K562 (cell line): ENCODE measurements at regions not wholly inside any gene's neighbourhood (a gene's known extent, or its start where the extent isn't known, plus 50 kb on each side); places are given as distances from the start of the nearest gene placed in this dataset.

ENCODE experiments used
- ELF2 ChIP-seq: fragments of 250-450 bp; sonication (Bioruptor Pico); IDR thresholded peaks from 2 replicates; pipeline ENCODE4 v1.5.0; 2021; ENCODE audit warnings: mild to moderate bottlenecking
- ERF ChIP-seq: fragments of 450-650 bp; formaldehyde crosslinking; IDR thresholded peaks from 2 replicates; pipeline ENCODE4 v1.4.0; 2020; ENCODE audit warnings: mild to moderate bottlenecking, mixed read lengths
- HDAC3 ChIP-seq: fragments of 450-650 bp; IDR thresholded peaks from 2 replicates; pipeline ENCODE4 v1.6.1; 2018; ENCODE audit warnings: borderline replicate concordance, mild to moderate bottlenecking, moderate library complexity; ENCODE audit not compliant: partially characterized antibody
- NCOR1 ChIP-seq: fragments of 450-650 bp; IDR thresholded peaks from 2 replicates; pipeline ENCODE4 v1.6.1; 2016; ENCODE audit warnings: mild to moderate bottlenecking, moderate library complexity
- NR2C2 ChIP-seq, 2 experiments: fragments of 200-800 bp in 1 of 2; sonication (Bioruptor generic) in 1 of 2; sonication (generic) in 1 of 2; formaldehyde crosslinking in 1 of 2; IDR thresholded peaks; 2 replicates each; pipeline versions ENCODE4 v1.6.1 to v1.8.0; 2016 to 2022; ENCODE audit warnings: mild to moderate bottlenecking in 1 of 2, missing compliant biosample characterization in 1 of 2, missing genetic modification characterization in 1 of 2, missing genetic modification reagents in 1 of 2
- SOX6 ChIP-seq: fragments of 450-650 bp; IDR thresholded peaks from 2 replicates; pipeline ENCODE4 v1.6.1; 2014; ENCODE audit warnings: mild to moderate bottlenecking
- ZBTB40 ChIP-seq, 2 experiments: fragments of 450-650 bp in 1 of 2; sonication (generic) in 1 of 2; formaldehyde crosslinking in 1 of 2; IDR thresholded peaks; 2 replicates each; pipeline versions ENCODE4 v1.7.1 to v1.9.0; 2016 to 2022; ENCODE audit warnings: inconsistent platforms in 1 of 2, mild to moderate bottlenecking in 1 of 2, missing genetic modification reagents in 1 of 2
- ZEB2 ChIP-seq: fragments of 450-650 bp; IDR thresholded peaks from 2 replicates; pipeline ENCODE4 v1.6.1; 2016
- ZKSCAN1 ChIP-seq: fragments of 150-350 bp; IDR thresholded peaks from 2 replicates; pipeline ENCODE4 v1.6.1; 2016; ENCODE audit warnings: low read depth, low read length
- ZKSCAN3 ChIP-seq: fragments of 250-450 bp; sonication (Bioruptor Pico); IDR thresholded peaks from 2 replicates; pipeline ENCODE4 v1.4.0; 2020
- ZNF12 ChIP-seq: sonication (generic); formaldehyde crosslinking; IDR thresholded peaks from 2 replicates; pipeline ENCODE4 v1.4.0; 2020; ENCODE audit warnings: mild to moderate bottlenecking, missing genetic modification reagents
- ZNF589 ChIP-seq: fragments of 200-800 bp; sonication (Bioruptor generic); IDR thresholded peaks from 2 replicates; pipeline ENCODE4 v1.6.1; 2016; ENCODE audit warnings: low read depth, missing genetic modification characterization, missing compliant biosample characterization
- TF ChIP-seq, protein P1 (sequence below): fragments of 450-650 bp; IDR thresholded peaks from 2 replicates; pipeline ENCODE4 v1.6.1; 2014; ENCODE audit warnings: low read depth, mild to moderate bottlenecking, moderate library complexity, borderline replicate concordance
- TF ChIP-seq, protein P2 (sequence below): sonication (generic); formaldehyde crosslinking; IDR thresholded peaks from 2 replicates; pipeline ENCODE4 v1.8.1; 2022; ENCODE audit warnings: missing genetic modification reagents
- TF ChIP-seq, protein P3 (sequence below): fragments of 250-450 bp; sonication (Bioruptor Pico); IDR thresholded peaks from 2 replicates; pipeline ENCODE4 v1.5.0; 2022; ENCODE audit warnings: mild to moderate bottlenecking

GRCh38 chr7:22675421-22675820 is 51.6 kb upstream of the IL6 start (continued):
- TF ChIP-seq, protein P1, sequence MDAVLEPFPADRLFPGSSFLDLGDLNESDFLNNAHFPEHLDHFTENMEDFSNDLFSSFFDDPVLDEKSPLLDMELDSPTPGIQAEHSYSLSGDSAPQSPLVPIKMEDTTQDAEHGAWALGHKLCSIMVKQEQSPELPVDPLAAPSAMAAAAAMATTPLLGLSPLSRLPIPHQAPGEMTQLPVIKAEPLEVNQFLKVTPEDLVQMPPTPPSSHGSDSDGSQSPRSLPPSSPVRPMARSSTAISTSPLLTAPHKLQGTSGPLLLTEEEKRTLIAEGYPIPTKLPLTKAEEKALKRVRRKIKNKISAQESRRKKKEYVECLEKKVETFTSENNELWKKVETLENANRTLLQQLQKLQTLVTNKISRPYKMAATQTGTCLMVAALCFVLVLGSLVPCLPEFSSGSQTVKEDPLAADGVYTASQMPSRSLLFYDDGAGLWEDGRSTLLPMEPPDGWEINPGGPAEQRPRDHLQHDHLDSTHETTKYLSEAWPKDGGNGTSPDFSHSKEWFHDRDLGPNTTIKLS = no peak
- TF ChIP-seq ZKSCAN1 (no peak), ZKSCAN3 (CRISPR knock-in tag) (no peak), ZBTB40 (IDR thresholded peaks at IDR 0.05) (0 out of 2 replicates have a peak, but pooled peaks have one; percentile 13), ZBTB40 (CRISPR knock-in tag; IDR thresholded peaks at IDR 0.05) (no peak), HDAC3 (no peak), ELF2 (CRISPR knock-in tag) (0 out of 2 replicates have a peak, but pooled peaks have one; percentile 18), NCOR1 (no peak), NR2C2 (CRISPR knock-in tag; IDR thresholded peaks at IDR 0.05) (no peak), NR2C2 (tag; IDR thresholded peaks at IDR 0.05) (0 out of 2 replicates have a peak, but pooled peaks have one; percentile 12), ERF (no peak), SOX6 (peak; percentile 45; the same call in 1 of the 2 replicates), ZEB2 (no peak), ZNF589 (CRISPR knock-in tag) (no peak), ZNF12 (CRISPR knock-in tag) (no peak)
- TF ChIP-seq, protein P2, sequence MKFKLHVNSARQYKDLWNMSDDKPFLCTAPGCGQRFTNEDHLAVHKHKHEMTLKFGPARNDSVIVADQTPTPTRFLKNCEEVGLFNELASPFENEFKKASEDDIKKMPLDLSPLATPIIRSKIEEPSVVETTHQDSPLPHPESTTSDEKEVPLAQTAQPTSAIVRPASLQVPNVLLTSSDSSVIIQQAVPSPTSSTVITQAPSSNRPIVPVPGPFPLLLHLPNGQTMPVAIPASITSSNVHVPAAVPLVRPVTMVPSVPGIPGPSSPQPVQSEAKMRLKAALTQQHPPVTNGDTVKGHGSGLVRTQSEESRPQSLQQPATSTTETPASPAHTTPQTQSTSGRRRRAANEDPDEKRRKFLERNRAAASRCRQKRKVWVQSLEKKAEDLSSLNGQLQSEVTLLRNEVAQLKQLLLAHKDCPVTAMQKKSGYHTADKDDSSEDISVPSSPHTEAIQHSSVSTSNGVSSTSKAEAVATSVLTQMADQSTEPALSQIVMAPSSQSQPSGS = no peak
- TF ChIP-seq, protein P3, sequence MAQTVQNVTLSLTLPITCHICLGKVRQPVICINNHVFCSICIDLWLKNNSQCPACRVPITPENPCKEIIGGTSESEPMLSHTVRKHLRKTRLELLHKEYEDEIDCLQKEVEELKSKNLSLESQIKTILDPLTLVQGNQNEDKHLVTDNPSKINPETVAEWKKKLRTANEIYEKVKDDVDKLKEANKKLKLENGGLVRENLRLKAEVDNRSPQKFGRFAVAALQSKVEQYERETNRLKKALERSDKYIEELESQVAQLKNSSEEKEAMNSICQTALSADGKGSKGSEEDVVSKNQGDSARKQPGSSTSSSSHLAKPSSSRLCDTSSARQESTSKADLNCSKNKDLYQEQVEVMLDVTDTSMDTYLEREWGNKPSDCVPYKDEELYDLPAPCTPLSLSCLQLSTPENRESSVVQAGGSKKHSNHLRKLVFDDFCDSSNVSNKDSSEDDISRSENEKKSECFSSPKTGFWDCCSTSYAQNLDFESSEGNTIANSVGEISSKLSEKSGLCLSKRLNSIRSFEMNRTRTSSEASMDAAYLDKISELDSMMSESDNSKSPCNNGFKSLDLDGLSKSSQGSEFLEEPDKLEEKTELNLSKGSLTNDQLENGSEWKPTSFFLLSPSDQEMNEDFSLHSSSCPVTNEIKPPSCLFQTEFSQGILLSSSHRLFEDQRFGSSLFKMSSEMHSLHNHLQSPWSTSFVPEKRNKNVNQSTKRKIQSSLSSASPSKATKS (CRISPR knock-in tag) = no peak
